ENCODE measurements at regions not wholly inside any gene's neighbourhood (a gene's known extent, or its start where the extent isn't known, plus 50 kb on each side); places are given as distances from the start of the nearest gene placed in this dataset.

DNA sequence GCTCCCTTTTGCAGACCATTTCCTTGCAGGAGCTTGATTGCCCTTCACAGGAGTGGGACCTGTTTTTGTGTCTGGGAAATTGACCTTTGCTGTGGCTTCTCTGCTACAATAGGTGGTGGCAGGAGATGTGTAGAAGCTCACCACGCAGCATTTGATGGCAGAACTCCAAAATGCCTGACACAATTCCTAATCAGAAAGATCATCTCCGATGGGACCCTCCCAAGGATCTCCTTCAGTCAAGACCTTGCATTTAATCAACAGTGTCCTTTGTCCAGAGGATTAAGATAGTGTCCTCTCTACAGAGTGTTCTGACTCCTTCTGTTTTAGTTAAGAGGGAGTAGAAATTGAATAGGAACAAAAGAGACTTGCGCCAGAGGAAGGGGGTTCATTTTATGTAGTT, 83.6 kb upstream of the DDHD1 start:
- DNase-seq, result no peak
- Mint-ChIP-seq H3K27me3 (ENCODE audit: insufficient read depth) (no peaks in the 10 kb centered on the region), H3K27ac (no peak overlapping the region), H3K4me1 (peaks cover 21% of the 10 kb centered on the region), H3K36me3 (ENCODE audit: low read depth) (peaks cover 1% of the 10 kb centered on the region), H3K9me3 (peaks cover 25% of the 10 kb centered on the region), H3K4me3 (no peak overlapping the region)
- H3K27ac ChIP-seq (ENCODE audit: low read depth, low read length), result no peak overlapping the region
- TF ChIP-seq, protein P1, sequence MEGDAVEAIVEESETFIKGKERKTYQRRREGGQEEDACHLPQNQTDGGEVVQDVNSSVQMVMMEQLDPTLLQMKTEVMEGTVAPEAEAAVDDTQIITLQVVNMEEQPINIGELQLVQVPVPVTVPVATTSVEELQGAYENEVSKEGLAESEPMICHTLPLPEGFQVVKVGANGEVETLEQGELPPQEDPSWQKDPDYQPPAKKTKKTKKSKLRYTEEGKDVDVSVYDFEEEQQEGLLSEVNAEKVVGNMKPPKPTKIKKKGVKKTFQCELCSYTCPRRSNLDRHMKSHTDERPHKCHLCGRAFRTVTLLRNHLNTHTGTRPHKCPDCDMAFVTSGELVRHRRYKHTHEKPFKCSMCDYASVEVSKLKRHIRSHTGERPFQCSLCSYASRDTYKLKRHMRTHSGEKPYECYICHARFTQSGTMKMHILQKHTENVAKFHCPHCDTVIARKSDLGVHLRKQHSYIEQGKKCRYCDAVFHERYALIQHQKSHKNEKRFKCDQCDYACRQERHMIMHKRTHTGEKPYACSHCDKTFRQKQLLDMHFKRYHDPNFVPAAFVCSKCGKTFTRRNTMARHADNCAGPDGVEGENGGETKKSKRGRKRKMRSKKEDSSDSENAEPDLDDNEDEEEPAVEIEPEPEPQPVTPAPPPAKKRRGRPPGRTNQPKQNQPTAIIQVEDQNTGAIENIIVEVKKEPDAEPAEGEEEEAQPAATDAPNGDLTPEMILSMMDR (conservative IDR thresholded peaks at IDR 0.05), result no peak
- peaks cover 43% of the 10 kb centered on the region for H3K9me3 ChIP-seq (ENCODE audit: control insufficient read depth, low read length)
- peak overlapping the region; percentile 57 for H3K4me3 ChIP-seq (ENCODE audit: low read length)
- H3K9ac ChIP-seq (ENCODE audit: extremely low read depth, low read length, poor library complexity, severe bottlenecking), result no peak overlapping the region
- 83 to 95% methylated on average over 2 to 3 of the region's 3 CpGs for WGBS, 2 experiments (ENCODE audit: insufficient coverage in 1 of 2, insufficient read length in 1 of 2)
- peaks cover 7% of the 10 kb centered on the region for H3K36me3 ChIP-seq (ENCODE audit: control insufficient read depth, insufficient read depth, low read length)
- no peaks in the 10 kb centered on the region for H3K27me3 ChIP-seq (ENCODE audit: control insufficient read depth, insufficient read depth, low read length, poor library complexity, severe bottlenecking)
- peaks cover 5% of the 10 kb centered on the region for H3K4me1 ChIP-seq (ENCODE audit: control insufficient read depth, insufficient read depth, low read length)

DNA sequence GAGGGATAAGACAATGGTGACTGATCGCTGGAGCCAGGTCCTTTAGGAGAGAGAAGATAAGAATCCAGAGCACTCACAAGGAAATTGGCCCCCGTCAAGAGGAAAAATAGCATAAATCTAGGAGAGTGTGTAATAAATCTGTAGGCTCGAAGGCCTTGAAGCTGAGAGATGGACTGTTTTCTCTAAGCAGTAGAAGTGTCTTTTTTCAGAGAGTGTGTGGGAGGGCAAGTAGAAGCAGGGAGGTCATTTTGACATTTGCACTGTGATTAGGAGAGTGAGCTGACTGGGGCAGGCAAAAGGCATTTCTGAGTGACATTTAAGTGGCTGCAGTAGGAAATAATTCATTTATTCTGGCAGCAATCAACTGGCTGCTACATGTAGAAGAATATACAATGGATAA, 78.0 kb upstream of the DDHD1 start:
- H3K9me3 ChIP-seq (ENCODE audit: control insufficient read depth, low read length), result peaks cover 17% of the 10 kb centered on the region
- Mint-ChIP-seq H3K27ac (no peak overlapping the region), H3K36me3 (ENCODE audit: low read depth) (peaks cover 2% of the 10 kb centered on the region), H3K4me3 (no peak overlapping the region), H3K27me3 (ENCODE audit: insufficient read depth) (no peaks in the 10 kb centered on the region), H3K4me1 (peaks cover 8% of the 10 kb centered on the region), H3K9me3 (peaks cover 11% of the 10 kb centered on the region)
- no peak overlapping the region for H3K4me3 ChIP-seq (ENCODE audit: low read length)
- H3K9ac ChIP-seq (ENCODE audit: extremely low read depth, low read length, poor library complexity, severe bottlenecking), result no peak overlapping the region
- WGBS, 2 experiments (ENCODE audit: insufficient coverage in 1 of 2, insufficient read length in 1 of 2), result 77 to 91% methylated on average over 2 to 3 of the region's 3 CpGs
- no peaks in the 10 kb centered on the region for H3K36me3 ChIP-seq (ENCODE audit: control insufficient read depth, insufficient read depth, low read length)
- no peaks in the 10 kb centered on the region for H3K4me1 ChIP-seq (ENCODE audit: control insufficient read depth, insufficient read depth, low read length)
- no peaks in the 10 kb centered on the region for H3K27me3 ChIP-seq (ENCODE audit: control insufficient read depth, insufficient read depth, low read length, poor library complexity, severe bottlenecking)
- TF ChIP-seq, protein P1 (conservative IDR thresholded peaks at IDR 0.05), result no peak
- DNase-seq, result no peak
- H3K27ac ChIP-seq (ENCODE audit: low read depth, low read length), result no peak overlapping the region

DNA sequence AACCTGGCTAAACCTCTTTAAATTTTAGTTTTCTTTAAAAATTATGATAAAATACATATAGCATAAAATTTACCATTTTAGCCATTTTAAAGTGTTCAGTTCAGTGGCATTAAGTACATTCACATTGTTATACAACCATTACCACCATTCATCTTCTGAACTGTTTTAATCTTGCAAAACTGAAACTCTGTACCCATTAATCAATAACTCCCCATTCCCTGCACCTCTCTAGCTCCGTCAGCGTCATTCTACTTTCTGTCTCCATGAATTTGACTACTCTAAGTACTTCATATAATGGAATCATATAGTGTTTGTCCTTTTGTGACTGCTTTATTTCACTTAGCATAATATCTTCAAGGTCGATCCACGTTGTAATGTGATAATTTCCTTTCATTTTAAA, 75.8 kb upstream of the DDHD1 start:
- no peak overlapping the region for H3K27ac ChIP-seq (ENCODE audit: low read depth, low read length)
- Mint-ChIP-seq H3K27me3 (ENCODE audit: insufficient read depth) (no peaks in the 10 kb centered on the region), H3K9me3 (peaks cover 16% of the 10 kb centered on the region), H3K36me3 (ENCODE audit: low read depth) (peaks cover 2% of the 10 kb centered on the region), H3K4me3 (no peak overlapping the region), H3K27ac (no peak overlapping the region), H3K4me1 (peaks cover 4% of the 10 kb centered on the region)
- no peak overlapping the region for H3K9ac ChIP-seq (ENCODE audit: extremely low read depth, low read length, poor library complexity, severe bottlenecking)
- peaks cover 28% of the 10 kb centered on the region for H3K9me3 ChIP-seq (ENCODE audit: control insufficient read depth, low read length)
- TF ChIP-seq, protein P1 (conservative IDR thresholded peaks at IDR 0.05), result no peak
- H3K36me3 ChIP-seq (ENCODE audit: control insufficient read depth, insufficient read depth, low read length), result no peaks in the 10 kb centered on the region
- DNase-seq, result no peak
- WGBS, 2 experiments (ENCODE audit: insufficient coverage in 1 of 2, insufficient read length in 1 of 2), result 38% methylated on average over 3 of the region's 4 CpGs; no CpG with 5 or more reads in 1 of the 2 experiments
- no peaks in the 10 kb centered on the region for H3K4me1 ChIP-seq (ENCODE audit: control insufficient read depth, insufficient read depth, low read length)
- H3K27me3 ChIP-seq (ENCODE audit: control insufficient read depth, insufficient read depth, low read length, poor library complexity, severe bottlenecking), result no peaks in the 10 kb centered on the region
- H3K4me3 ChIP-seq (ENCODE audit: low read length), result no peak overlapping the region
